ENCODE measurements at regions not wholly inside any gene's neighbourhood (a gene's known extent, or its start where the extent isn't known, plus 50 kb on each side); places are given as distances from the start of the nearest gene placed in this dataset.

GRCh38 chr2:195408811-195409210, 248.2 kb upstream of the SLC39A10 start:
- Histone ChIP-seq H3K36me3 (ENCODE audit: control insufficient read depth in 2 of 3, insufficient read depth in 3 of 3, low read length in 3 of 3) (no peaks in the 10 kb centered on the region), H3K4me1 (ENCODE audit: control insufficient read depth in 2 of 3, insufficient read depth in 2 of 3, low read depth in 1 of 3, low read length in 3 of 3) (no peaks in the 10 kb centered on the region), H3K9ac (ENCODE audit: low read length in 3 of 3) (no peak overlapping the region), H3K27me3 (ENCODE audit: control insufficient read depth, insufficient read depth, low read length) (no peaks in the 10 kb centered on the region), H3K9me3 (ENCODE audit: control insufficient read depth in 2 of 3, insufficient read depth in 1 of 3, low read length in 3 of 3) (no peaks in the 10 kb centered on the region), H3K4me3 (ENCODE audit: low read length in 3 of 3) (no peak overlapping the region), H3K27ac (ENCODE audit: low read depth in 2 of 2, low read length in 2 of 2) (no peak overlapping the region)
- intact Hi-C loops (cut with DNase I) = no loop called here
- TF ChIP-seq CTCF (IDR thresholded peaks at IDR 0.05; ENCODE audit: borderline replicate concordance, extremely low read depth, insufficient read depth) = no peak
- no peak for FAIRE-seq
- DNase-seq = no peak

GRCh38 chr2:195408196-195408595, 248.8 kb upstream of the SLC39A10 start:
- intact Hi-C loops (cut with DNase I) = no loop called here
- no peak overlapping the region for H3K4me3 ChIP-seq (ENCODE audit: low read length in 3 of 3)
- no peak for TF ChIP-seq CTCF (IDR thresholded peaks at IDR 0.05; ENCODE audit: borderline replicate concordance, extremely low read depth, insufficient read depth)
- H3K9me3 ChIP-seq (ENCODE audit: control insufficient read depth in 2 of 3, insufficient read depth in 1 of 3, low read length in 3 of 3) = no peaks in the 10 kb centered on the region
- no peak overlapping the region for H3K27ac ChIP-seq (ENCODE audit: low read depth in 2 of 2, low read length in 2 of 2)
- no peaks in the 10 kb centered on the region for H3K36me3 ChIP-seq (ENCODE audit: control insufficient read depth in 2 of 3, insufficient read depth in 3 of 3, low read length in 3 of 3)
- no peak overlapping the region for H3K9ac ChIP-seq (ENCODE audit: low read length in 3 of 3)
- H3K27me3 ChIP-seq (ENCODE audit: control insufficient read depth, insufficient read depth, low read length) = no peaks in the 10 kb centered on the region
- FAIRE-seq (no peak), DNase-seq (no peak)
- no peaks in the 10 kb centered on the region for H3K4me1 ChIP-seq (ENCODE audit: control insufficient read depth in 2 of 3, insufficient read depth in 2 of 3, low read depth in 1 of 3, low read length in 3 of 3)

- no peak for FAIRE-seq
- H3K27me3 ChIP-seq (ENCODE audit: control insufficient read depth, insufficient read depth, low read length) = no peaks in the 10 kb centered on the region
- intact Hi-C loops (cut with DNase I) = no loop called here
- TF ChIP-seq CTCF (IDR thresholded peaks at IDR 0.05; ENCODE audit: borderline replicate concordance, extremely low read depth, insufficient read depth) = no peak
- no peak overlapping the region for H3K9ac ChIP-seq (ENCODE audit: low read length in 3 of 3)
- H3K27ac ChIP-seq (ENCODE audit: low read depth in 2 of 2, low read length in 2 of 2) = no peak overlapping the region
- H3K36me3 ChIP-seq (ENCODE audit: control insufficient read depth in 2 of 3, insufficient read depth in 3 of 3, low read length in 3 of 3) = no peaks in the 10 kb centered on the region
- no peak for DNase-seq
- H3K9me3 ChIP-seq (ENCODE audit: control insufficient read depth in 2 of 3, insufficient read depth in 1 of 3, low read length in 3 of 3) = no peaks in the 10 kb centered on the region
- no peaks in the 10 kb centered on the region for H3K4me1 ChIP-seq (ENCODE audit: control insufficient read depth in 2 of 3, insufficient read depth in 2 of 3, low read depth in 1 of 3, low read length in 3 of 3)
- no peak overlapping the region for H3K4me3 ChIP-seq (ENCODE audit: low read length in 3 of 3)
Observed at GRCh38 chr2:195407783-195408182, 249.2 kb upstream of the SLC39A10 start.

GRCh38 chr2:195406886-195407603, 250.0 kb upstream of the SLC39A10 start:
- intact Hi-C loops (cut with DNase I) = no loop called here
- Histone ChIP-seq H3K4me3 (ENCODE audit: low read length in 3 of 3) (no peak overlapping the region), H3K27me3 (ENCODE audit: control insufficient read depth, insufficient read depth, low read length) (no peaks in the 10 kb centered on the region), H3K9me3 (ENCODE audit: control insufficient read depth in 2 of 3, insufficient read depth in 1 of 3, low read length in 3 of 3) (no peaks in the 10 kb centered on the region), H3K4me1 (ENCODE audit: control insufficient read depth in 2 of 3, insufficient read depth in 2 of 3, low read depth in 1 of 3, low read length in 3 of 3) (no peaks in the 10 kb centered on the region), H3K27ac (ENCODE audit: low read depth in 2 of 2, low read length in 2 of 2) (no peak overlapping the region), H3K36me3 (ENCODE audit: control insufficient read depth in 2 of 3, insufficient read depth in 3 of 3, low read length in 3 of 3) (no peaks in the 10 kb centered on the region), H3K9ac (ENCODE audit: low read length in 3 of 3) (no peak overlapping the region)
- no peak for TF ChIP-seq CTCF (IDR thresholded peaks at IDR 0.05; ENCODE audit: borderline replicate concordance, extremely low read depth, insufficient read depth)
- no peak for DNase-seq
- FAIRE-seq = no peak
